Thyroid gland (tissue), 4 donors: ENCODE measurements at regions not wholly inside any gene's neighbourhood (a gene's known extent, or its start where the extent isn't known, plus 50 kb on each side); places are given as distances from the start of the nearest gene placed in this dataset.

Experiments used
- DNase-seq, 2 donors: peaks; one replicate each; pipeline ENCODE4 v3.0.0-alpha.2; 2019
- H3K27ac ChIP-seq, 3 donors: fragments of 200-600 bp; sonication (generic); 1 replicate in 2 of 3; 2 replicates in 1 of 3; pipeline ENCODE4 v1.5.1; 2016 to 2019; ENCODE audit warnings: mild to moderate bottlenecking in 1 of 3, moderate library complexity in 1 of 3
- H3K27me3 ChIP-seq: fragments of 200-600 bp; sonication (generic); one replicate; pipeline ENCODE4 v1.5.1; 2019
- H3K36me3 ChIP-seq, 2 donors: fragments of 200-600 bp; sonication (generic); one replicate each; pipeline ENCODE4 v1.5.1; 2016 to 2019
- H3K4me1 ChIP-seq, 2 donors: fragments of 200-600 bp; sonication (generic); one replicate each; pipeline ENCODE4 v1.5.1; 2017 to 2019
- H3K4me3 ChIP-seq, 3 donors: fragments of 200-600 bp; sonication (generic); replicated peaks in 1 of 3; 1 replicate in 2 of 3; 2 replicates in 1 of 3; pipeline ENCODE4 v1.5.1; 2016; ENCODE audit warnings: mild to moderate bottlenecking in 1 of 3
- H3K9me3 ChIP-seq: fragments of 200-600 bp; sonication (generic); one replicate; pipeline ENCODE4 v1.5.1; 2017
- CTCF ChIP-seq, 6 experiments: fragments of 200-600 bp in 3 of 6; fragments of 450-650 bp in 3 of 6; sonication (generic) in 3 of 6; IDR thresholded peaks; one replicate each; pipeline ENCODE4 v1.5.1; 2016 to 2019; ENCODE audit warnings: antibody characterized with exemption in 6 of 6, mild to moderate bottlenecking in 2 of 6, inconsistent platforms in 1 of 6, moderate library complexity in 1 of 6
- POLR2A ChIP-seq, 2 donors: fragments of 450-650 bp; IDR thresholded peaks; one replicate each; pipeline ENCODE4 v1.6.1; 2017; ENCODE audit warnings: antibody characterized with exemption in 2 of 2, mild to moderate bottlenecking in 2 of 2, moderate library complexity in 1 of 2
- WGBS, 2 donors: methylation state at CpG; one replicate each; pipeline ENCODE4 v1.1.5; 2017; 5-methylcytosine and 5-hydroxymethylcytosine counted together
- intact Hi-C: fragments of 100-400 bp; cut with DNase I; formaldehyde crosslinking; loops from one replicate; pipeline ENCODE4 v1.15.1; 2023

- H3K4me3 ChIP-seq, result no peak overlapping the region
- DNase-seq, result no peak
- intact Hi-C loops, result no loop called here
- TF ChIP-seq POLR2A (IDR thresholded peaks at IDR 0.05) (no peak), CTCF (IDR thresholded peaks at IDR 0.05) (no peak)
- H3K4me1 ChIP-seq, result no peaks in the 10 kb centered on the region
- H3K27ac ChIP-seq, result no peak overlapping the region
- no peaks in the 10 kb centered on the region for H3K36me3 ChIP-seq
- H3K27me3 ChIP-seq, result no peaks in the 10 kb centered on the region
- no peaks in the 10 kb centered on the region for H3K9me3 ChIP-seq
- 90 to 96% methylated on average over 2 of the region's 2 CpGs for WGBS, 2 donors
Measured at GRCh38 chr1:65590279-65590678, 169.8 kb downstream of the LEPR start.

GRCh38 chr1:65593516-65593915 lies 173.0 kb downstream of the LEPR start:
- 93% methylated on average over 2 of the region's 2 CpGs for WGBS, 2 donors
- no peak for DNase-seq

GRCh38 chr1:65595724-65596123 lies 175.3 kb downstream of the LEPR start:
- H3K4me3 ChIP-seq, result no peak overlapping the region
- 96 to 98% methylated on average over 2 of the region's 2 CpGs for WGBS, 2 donors
- no peak overlapping the region for H3K27ac ChIP-seq
- H3K4me1 ChIP-seq, result no peaks in the 10 kb centered on the region
- intact Hi-C loops, result no loop called here
- TF ChIP-seq CTCF (IDR thresholded peaks at IDR 0.05), result no peak
- TF ChIP-seq POLR2A (IDR thresholded peaks at IDR 0.05), result no peak
- DNase-seq, result no peak
- no peaks in the 10 kb centered on the region for H3K27me3 ChIP-seq
- no peaks in the 10 kb centered on the region for H3K9me3 ChIP-seq
- H3K36me3 ChIP-seq, result no peaks in the 10 kb centered on the region

More at GRCh38 chr1:65593516-65593915, 173.0 kb downstream of the LEPR start:
- Histone ChIP-seq H3K4me3 (no peak overlapping the region), H3K27ac (no peak overlapping the region), H3K27me3 (no peaks in the 10 kb centered on the region), H3K36me3 (no peaks in the 10 kb centered on the region), H3K4me1 (no peaks in the 10 kb centered on the region), H3K9me3 (no peaks in the 10 kb centered on the region)
- no peak for TF ChIP-seq CTCF (IDR thresholded peaks at IDR 0.05)
- no peak for TF ChIP-seq POLR2A (IDR thresholded peaks at IDR 0.05)
- intact Hi-C loops, result no loop called here

- no peaks in the 10 kb centered on the region for H3K9me3 ChIP-seq
- intact Hi-C loops, result no loop called here
- WGBS, 2 donors, result 97 to 99% methylated on average over 2 of the region's 2 CpGs
- no peak overlapping the region for H3K27ac ChIP-seq
- H3K4me3 ChIP-seq, result no peak overlapping the region
- DNase-seq, result no peak
- no peaks in the 10 kb centered on the region for H3K27me3 ChIP-seq
- H3K4me1 ChIP-seq, result no peaks in the 10 kb centered on the region
- TF ChIP-seq CTCF (IDR thresholded peaks at IDR 0.05), result no peak
- no peak for TF ChIP-seq POLR2A (IDR thresholded peaks at IDR 0.05)
- no peaks in the 10 kb centered on the region for H3K36me3 ChIP-seq
Measured at GRCh38 chr1:65596768-65597167, 176.3 kb downstream of the LEPR start.

GRCh38 chr1:65605621-65606020 lies 185.2 kb downstream of the LEPR start:
- TF ChIP-seq CTCF (IDR thresholded peaks at IDR 0.05), result no peak
- TF ChIP-seq POLR2A (IDR thresholded peaks at IDR 0.05), result no peak
- H3K4me1 ChIP-seq, result no peaks in the 10 kb centered on the region
- no peak overlapping the region for H3K27ac ChIP-seq
- intact Hi-C loops, result no loop called here
- H3K36me3 ChIP-seq, result no peaks in the 10 kb centered on the region
- H3K27me3 ChIP-seq, result no peaks in the 10 kb centered on the region
- no peak overlapping the region for H3K4me3 ChIP-seq
- WGBS, 2 donors, result 89 to 92% methylated on average over 1 of the region's 1 CpG
- no peak for DNase-seq
- no peaks in the 10 kb centered on the region for H3K9me3 ChIP-seq
